CD8-positive, alpha-beta memory T cell (primary cell): ENCODE measurements at regions not wholly inside any gene's neighbourhood (a gene's known extent, or its start where the extent isn't known, plus 50 kb on each side); places are given as distances from the start of the nearest gene placed in this dataset.

Experiments used
- CTCF ChIA-PET: fragments of 350-600 bp; sonication (Branson Sonifier 250); formaldehyde crosslinking; loops from one replicate; lab custom pipeline; 2021; ENCODE audit warnings: antibody characterized with exemption; lab: Charles Lee
- POLR2A ChIA-PET: fragments of 350-600 bp; sonication (Branson Sonifier 250); formaldehyde crosslinking; loops from one replicate; lab custom pipeline; 2021; ENCODE audit warnings: antibody characterized with exemption; lab: Charles Lee
- DNase-seq, 5 donors: peaks; one replicate each; pipeline versions ENCODE4 v3.0.0 to v3.0.0-alpha.2; 2020 to 2022; ENCODE audit warnings: mixed read lengths in 1 of 5
- H3K27ac ChIP-seq: one replicate; pipeline ENCODE4 v1.7.0; 2013; ENCODE audit warnings: low read depth, mild to moderate bottlenecking, low read length, moderate library complexity
- H3K27me3 ChIP-seq: 2 replicates; pipeline ENCODE4 v1.7.0; 2013; ENCODE audit warnings: low read length, mild to moderate bottlenecking; ENCODE audit not compliant: insufficient read depth, poor library complexity, severe bottlenecking
- H3K36me3 ChIP-seq: 2 replicates; pipeline ENCODE4 v1.7.0; 2013; ENCODE audit warnings: mild to moderate bottlenecking, low read length, moderate library complexity; ENCODE audit not compliant: insufficient read depth
- H3K4me1 ChIP-seq: 2 replicates; pipeline ENCODE4 v1.7.0; 2013; ENCODE audit warnings: mild to moderate bottlenecking, low read length, moderate library complexity; ENCODE audit not compliant: insufficient read depth
- H3K4me3 ChIP-seq: 2 replicates; pipeline ENCODE4 v1.7.0; 2013; ENCODE audit warnings: mild to moderate bottlenecking, low read length
- H3K9me3 ChIP-seq: 2 replicates; pipeline ENCODE4 v1.7.0; 2013; ENCODE audit warnings: mild to moderate bottlenecking, low read length
- H3K27ac Mint-ChIP-seq, 8 donors: one replicate each; pipeline ENCODE4 v1.8.0; 2020 to 2021; ENCODE audit warnings: mixed read lengths in 8 of 8, mild to moderate bottlenecking in 6 of 8, inconsistent platforms in 3 of 8, moderate library complexity in 3 of 8
- H3K27me3 Mint-ChIP-seq, 2 donors: one replicate each; pipeline ENCODE4 v1.8.0; 2020 to 2021; ENCODE audit warnings: mixed read lengths in 2 of 2, mild to moderate bottlenecking in 1 of 2, moderate library complexity in 1 of 2
- H3K36me3 Mint-ChIP-seq, 3 donors: one replicate each; pipeline ENCODE4 v1.8.0; 2020 to 2021; ENCODE audit warnings: mixed read lengths in 3 of 3, inconsistent platforms in 1 of 3, mild to moderate bottlenecking in 1 of 3
- H3K4me1 Mint-ChIP-seq, 3 donors: one replicate each; pipeline ENCODE4 v1.8.0; 2020 to 2021; ENCODE audit warnings: mixed read lengths in 3 of 3, inconsistent platforms in 1 of 3, mild to moderate bottlenecking in 1 of 3
- H3K4me3 Mint-ChIP-seq, 7 donors: one replicate each; pipeline ENCODE4 v1.8.0; 2020 to 2021; ENCODE audit warnings: mixed read lengths in 7 of 7, mild to moderate bottlenecking in 6 of 7, moderate library complexity in 4 of 7, inconsistent platforms in 2 of 7
- H3K9me3 Mint-ChIP-seq, 5 donors: one replicate each; pipeline ENCODE4 v1.8.0; 2020 to 2022; ENCODE audit warnings: mixed read lengths in 5 of 5, mild to moderate bottlenecking in 3 of 5, moderate library complexity in 2 of 5, inconsistent platforms in 1 of 5

- H3K36me3 ChIP-seq, result no peaks in the 10 kb centered on the region
- no peak for DNase-seq
- H3K4me3 ChIP-seq, result no peak overlapping the region
- Mint-ChIP-seq H3K36me3 (no peaks in the 10 kb centered on the region), H3K4me3 (no peak overlapping the region), H3K27ac (no peak overlapping the region), H3K9me3 (peaks cover 0 to 3% (median 0%) of the 10 kb centered on the region in 5 donors), H3K4me1 (no peaks in the 10 kb centered on the region), H3K27me3 (peaks cover 4 to 15% of the 10 kb centered on the region in 2 donors)
- H3K4me1 ChIP-seq, result no peaks in the 10 kb centered on the region
- ChIA-PET POLR2A (no interaction called here), CTCF (interaction anchor here (1.1 kb wide), 1 partner anchor 20 kb away, joined by 3 read pairs; no protein-coding TSS in a partner anchor)
- H3K27ac ChIP-seq, result no peak overlapping the region
- H3K9me3 ChIP-seq, result no peaks in the 10 kb centered on the region
- H3K27me3 ChIP-seq, result peaks cover 7% of the 10 kb centered on the region
Observed at GRCh38 chr11:129302386-129303101, 73.1 kb upstream of the BARX2 start.

GRCh38 chr11:129300099-129300498, 75.5 kb upstream of the BARX2 start:
- Histone ChIP-seq H3K27ac (no peak overlapping the region), H3K4me3 (no peak overlapping the region), H3K27me3 (peaks cover 7% of the 10 kb centered on the region), H3K4me1 (no peaks in the 10 kb centered on the region), H3K36me3 (no peaks in the 10 kb centered on the region), H3K9me3 (no peaks in the 10 kb centered on the region)
- no peak overlapping the region for H3K27ac Mint-ChIP-seq
- ChIA-PET POLR2A (no interaction called here), CTCF (no interaction called here)
- no peaks in the 10 kb centered on the region for H3K36me3 Mint-ChIP-seq
- no peaks in the 10 kb centered on the region for H3K4me1 Mint-ChIP-seq
- no peaks in the 10 kb centered on the region for H3K9me3 Mint-ChIP-seq
- H3K4me3 Mint-ChIP-seq, result no peak overlapping the region
- DNase-seq, result no peak
- H3K27me3 Mint-ChIP-seq, result peaks cover 4 to 9% of the 10 kb centered on the region in 2 donors

DNA sequence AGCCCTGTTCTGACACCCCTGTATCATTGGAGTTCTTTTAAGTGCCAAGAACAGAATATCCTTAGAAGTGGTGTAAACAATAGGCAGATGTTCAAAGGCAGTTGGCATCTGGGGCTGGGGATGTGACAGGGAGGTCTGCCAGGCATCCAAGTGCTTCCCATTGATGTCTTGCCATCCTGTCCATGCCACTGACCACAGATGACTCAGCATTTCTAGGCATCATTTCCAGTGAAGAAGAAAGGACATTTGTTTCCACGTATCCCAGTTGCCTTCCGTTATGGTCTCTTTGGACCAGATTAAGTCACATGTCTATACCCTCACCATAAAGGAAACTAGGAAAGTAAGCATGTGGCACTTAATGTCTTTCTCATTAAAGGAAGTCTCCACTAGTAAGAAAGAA, 76.7 kb upstream of the BARX2 start:
- Mint-ChIP-seq H3K27ac (no peak overlapping the region), H3K9me3 (no peaks in the 10 kb centered on the region), H3K36me3 (no peaks in the 10 kb centered on the region), H3K27me3 (peaks cover 4 to 9% of the 10 kb centered on the region in 2 donors), H3K4me3 (no peak overlapping the region), H3K4me1 (no peaks in the 10 kb centered on the region)
- Histone ChIP-seq H3K27ac (no peak overlapping the region), H3K36me3 (no peaks in the 10 kb centered on the region), H3K27me3 (peaks cover 7% of the 10 kb centered on the region), H3K4me3 (no peak overlapping the region), H3K4me1 (no peaks in the 10 kb centered on the region), H3K9me3 (no peaks in the 10 kb centered on the region)
- DNase-seq, result no peak
- POLR2A ChIA-PET, result no interaction called here
- CTCF ChIA-PET, result no interaction called here

DNA sequence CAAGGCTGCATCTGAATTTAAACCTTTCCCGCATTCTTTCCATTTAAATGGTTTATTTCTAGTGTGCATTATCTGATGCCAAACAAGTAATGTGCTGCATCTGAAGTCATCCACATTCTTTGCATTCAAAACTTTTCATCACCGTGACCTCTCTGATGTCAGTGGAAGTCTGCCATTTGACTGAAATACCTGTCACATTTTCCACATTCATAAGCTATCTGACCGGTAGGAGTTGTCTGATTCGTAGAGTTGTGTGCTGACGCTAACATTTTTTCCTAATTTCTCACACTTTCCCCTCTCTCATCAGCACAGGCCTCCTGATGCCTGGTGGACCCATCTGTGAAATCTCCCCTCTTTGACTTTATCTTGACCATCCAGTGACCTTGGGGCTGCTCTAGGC, 79.9 kb upstream of the BARX2 start:
- Histone ChIP-seq H3K27ac (no peak overlapping the region), H3K27me3 (peaks cover 7% of the 10 kb centered on the region), H3K36me3 (no peaks in the 10 kb centered on the region), H3K9me3 (no peaks in the 10 kb centered on the region), H3K4me1 (no peaks in the 10 kb centered on the region), H3K4me3 (no peak overlapping the region)
- Mint-ChIP-seq H3K9me3 (no peaks in the 10 kb centered on the region), H3K36me3 (no peaks in the 10 kb centered on the region), H3K4me1 (no peaks in the 10 kb centered on the region), H3K27me3 (peaks cover 4 to 11% of the 10 kb centered on the region in 2 donors), H3K27ac (no peak overlapping the region), H3K4me3 (no peak overlapping the region)
- ChIA-PET CTCF (no interaction called here), POLR2A (no interaction called here)
- no peak for DNase-seq

DNA sequence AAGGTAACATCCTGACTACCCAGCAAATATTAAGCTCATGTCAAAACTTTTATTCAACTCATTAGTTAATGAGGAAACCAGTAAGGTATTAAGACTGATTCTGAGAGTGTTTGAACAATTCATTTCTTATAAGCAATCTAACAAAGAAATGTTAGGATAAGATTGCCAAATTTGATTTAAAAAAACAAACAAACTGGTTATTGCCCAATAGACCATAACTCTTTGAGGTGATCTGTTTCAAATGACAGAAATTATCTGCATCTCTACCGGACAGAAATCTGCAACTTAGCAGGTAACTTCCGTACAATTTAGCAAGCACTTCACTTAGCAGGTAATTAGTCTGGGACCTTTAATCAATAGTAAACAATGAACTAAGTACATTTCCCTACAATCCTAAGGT, 82.9 kb upstream of the BARX2 start:
- no peaks in the 10 kb centered on the region for H3K4me1 Mint-ChIP-seq
- no peaks in the 10 kb centered on the region for H3K36me3 Mint-ChIP-seq
- H3K27ac Mint-ChIP-seq, result no peak overlapping the region
- ChIA-PET CTCF (no interaction called here), POLR2A (no interaction called here)
- H3K9me3 Mint-ChIP-seq, result no peaks in the 10 kb centered on the region
- Histone ChIP-seq H3K36me3 (no peaks in the 10 kb centered on the region), H3K4me1 (no peaks in the 10 kb centered on the region), H3K9me3 (no peaks in the 10 kb centered on the region), H3K27me3 (no peaks in the 10 kb centered on the region), H3K4me3 (no peak overlapping the region), H3K27ac (no peak overlapping the region)
- no peak for DNase-seq
- H3K4me3 Mint-ChIP-seq, result no peak overlapping the region
- peaks cover 6 to 26% of the 10 kb centered on the region in 2 donors for H3K27me3 Mint-ChIP-seq

DNA sequence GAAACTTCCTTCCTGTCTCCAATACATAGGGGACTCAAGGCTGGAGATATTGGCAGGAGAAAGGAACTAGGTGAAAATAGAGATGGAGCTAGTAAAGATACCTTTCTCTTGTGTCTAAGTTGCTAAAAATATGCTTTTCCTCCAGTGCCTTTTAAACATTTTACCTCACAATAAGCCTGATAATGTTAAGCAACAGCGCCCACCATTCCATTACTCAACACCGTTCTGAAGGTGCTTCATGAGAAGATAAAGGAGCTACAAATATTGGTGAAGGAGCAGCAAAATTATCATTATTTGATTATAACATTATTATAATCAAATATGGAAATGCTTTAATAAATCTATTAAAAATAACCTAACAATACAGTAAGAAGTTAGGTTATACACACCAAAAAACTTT, 83.6 kb upstream of the BARX2 start:
- H3K4me3 ChIP-seq, result no peak overlapping the region
- H3K27ac ChIP-seq, result no peak overlapping the region
- POLR2A ChIA-PET, result no interaction called here
- H3K4me1 Mint-ChIP-seq, result no peaks in the 10 kb centered on the region
- H3K9me3 Mint-ChIP-seq, result no peaks in the 10 kb centered on the region
- no peak overlapping the region for H3K4me3 Mint-ChIP-seq
- H3K36me3 Mint-ChIP-seq, result no peaks in the 10 kb centered on the region
- H3K36me3 ChIP-seq, result no peaks in the 10 kb centered on the region
- H3K9me3 ChIP-seq, result no peaks in the 10 kb centered on the region
- CTCF ChIA-PET, result no interaction called here
- H3K27ac Mint-ChIP-seq, result no peak overlapping the region
- H3K4me1 ChIP-seq, result no peaks in the 10 kb centered on the region
- no peaks in the 10 kb centered on the region for H3K27me3 ChIP-seq
- no peak for DNase-seq
- H3K27me3 Mint-ChIP-seq, result peaks cover 6 to 27% of the 10 kb centered on the region in 2 donors

DNA sequence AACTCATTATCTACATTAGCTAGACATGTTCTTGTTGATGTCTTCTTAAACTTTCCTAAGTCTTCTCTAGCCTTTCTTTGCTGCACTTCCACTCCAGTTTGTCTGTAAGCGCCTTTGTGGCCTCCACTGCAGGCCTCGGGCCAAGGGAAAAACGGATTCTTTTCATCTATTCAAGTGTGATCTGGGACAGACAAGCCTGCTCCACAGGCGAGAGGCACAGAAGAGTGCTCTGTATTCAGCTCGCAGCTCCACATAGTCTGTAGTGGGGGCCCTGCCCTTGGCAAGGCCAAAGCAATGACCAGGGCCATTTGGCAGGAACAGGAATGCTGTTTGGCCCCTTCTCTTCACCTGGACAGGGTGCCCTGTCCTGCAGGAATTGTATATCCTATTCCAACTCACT, 84.1 kb upstream of the BARX2 start:
- no peak overlapping the region for H3K4me3 ChIP-seq
- ChIA-PET CTCF (no interaction called here), POLR2A (no interaction called here)
- Mint-ChIP-seq H3K9me3 (no peaks in the 10 kb centered on the region), H3K4me1 (no peaks in the 10 kb centered on the region), H3K27me3 (peaks cover 6 to 27% of the 10 kb centered on the region in 2 donors), H3K4me3 (no peak overlapping the region), H3K36me3 (no peaks in the 10 kb centered on the region), H3K27ac (no peak overlapping the region)
- DNase-seq, result no peak
- no peaks in the 10 kb centered on the region for H3K9me3 ChIP-seq
- H3K27ac ChIP-seq, result no peak overlapping the region
- no peaks in the 10 kb centered on the region for H3K27me3 ChIP-seq
- no peaks in the 10 kb centered on the region for H3K4me1 ChIP-seq
- no peaks in the 10 kb centered on the region for H3K36me3 ChIP-seq

- POLR2A ChIA-PET, result no interaction called here
- no peaks in the 10 kb centered on the region for H3K9me3 Mint-ChIP-seq
- no peak for DNase-seq
- CTCF ChIA-PET, result no interaction called here
- Histone ChIP-seq H3K4me3 (no peak overlapping the region), H3K9me3 (no peaks in the 10 kb centered on the region), H3K4me1 (no peaks in the 10 kb centered on the region), H3K27me3 (no peaks in the 10 kb centered on the region), H3K27ac (no peak overlapping the region), H3K36me3 (no peaks in the 10 kb centered on the region)
- H3K4me3 Mint-ChIP-seq, result no peak overlapping the region
- peaks cover 6 to 32% of the 10 kb centered on the region in 2 donors for H3K27me3 Mint-ChIP-seq
- H3K36me3 Mint-ChIP-seq, result no peaks in the 10 kb centered on the region
- H3K4me1 Mint-ChIP-seq, result no peaks in the 10 kb centered on the region
- no peak overlapping the region for H3K27ac Mint-ChIP-seq
Observed at GRCh38 chr11:129290966-129291365, 84.7 kb upstream of the BARX2 start.
